ENCODE measurements at regions not wholly inside any gene's neighbourhood (a gene's known extent, or its start where the extent isn't known, plus 50 kb on each side); places are given as distances from the start of the nearest gene placed in this dataset.

GRCh38 chr4:3849140-3849539, 83.0 kb downstream of the ADRA2C start:
- intact Hi-C loops (cut with DNase I) = no loop called here
- DNase-seq = no peak

DNA sequence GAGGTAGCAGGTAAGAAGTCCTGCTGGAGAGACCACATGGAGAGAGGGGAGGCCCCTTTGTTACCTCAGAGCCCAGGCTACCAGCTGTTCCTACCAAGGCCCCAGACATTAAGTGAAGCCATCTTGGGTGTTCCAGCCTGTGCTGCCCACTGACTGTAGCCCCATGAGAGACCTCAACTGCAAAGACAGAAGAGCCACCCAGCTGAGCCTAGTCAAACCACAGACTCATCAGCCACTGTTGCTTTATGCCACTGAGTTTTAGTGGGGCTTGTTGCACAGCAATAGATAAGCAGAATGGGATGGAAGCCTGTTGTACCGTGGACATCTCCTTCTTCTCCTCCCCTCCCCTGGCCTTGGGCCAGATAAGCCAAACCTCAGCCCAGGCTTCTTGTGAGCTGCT, 83.9 kb downstream of the ADRA2C start:
- TF ChIP-seq POLR2A (IDR thresholded peaks at IDR 0.05) = no peak
- TF ChIP-seq, protein P1, sequence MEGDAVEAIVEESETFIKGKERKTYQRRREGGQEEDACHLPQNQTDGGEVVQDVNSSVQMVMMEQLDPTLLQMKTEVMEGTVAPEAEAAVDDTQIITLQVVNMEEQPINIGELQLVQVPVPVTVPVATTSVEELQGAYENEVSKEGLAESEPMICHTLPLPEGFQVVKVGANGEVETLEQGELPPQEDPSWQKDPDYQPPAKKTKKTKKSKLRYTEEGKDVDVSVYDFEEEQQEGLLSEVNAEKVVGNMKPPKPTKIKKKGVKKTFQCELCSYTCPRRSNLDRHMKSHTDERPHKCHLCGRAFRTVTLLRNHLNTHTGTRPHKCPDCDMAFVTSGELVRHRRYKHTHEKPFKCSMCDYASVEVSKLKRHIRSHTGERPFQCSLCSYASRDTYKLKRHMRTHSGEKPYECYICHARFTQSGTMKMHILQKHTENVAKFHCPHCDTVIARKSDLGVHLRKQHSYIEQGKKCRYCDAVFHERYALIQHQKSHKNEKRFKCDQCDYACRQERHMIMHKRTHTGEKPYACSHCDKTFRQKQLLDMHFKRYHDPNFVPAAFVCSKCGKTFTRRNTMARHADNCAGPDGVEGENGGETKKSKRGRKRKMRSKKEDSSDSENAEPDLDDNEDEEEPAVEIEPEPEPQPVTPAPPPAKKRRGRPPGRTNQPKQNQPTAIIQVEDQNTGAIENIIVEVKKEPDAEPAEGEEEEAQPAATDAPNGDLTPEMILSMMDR (IDR thresholded peaks at IDR 0.05) = no peak
- TF ChIP-seq POLR2AphosphoS5 (IDR thresholded peaks at IDR 0.05) = no peak
- TF ChIP-seq EP300 (IDR thresholded peaks at IDR 0.05) = no peak
- Histone ChIP-seq H3K36me3 (no peaks in the 10 kb centered on the region), H3K4me1 (no peaks in the 10 kb centered on the region), H3K9me3 (peaks cover 0 to 8% (median 6%) of the 10 kb centered on the region in 4 donors), H3K27me3 (peaks cover 0 to 13% (median 0%) of the 10 kb centered on the region in 3 donors), H3K27ac (no peak overlapping the region), H3K4me3 (no peak overlapping the region)
- intact Hi-C loops (cut with DNase I) = no loop called here
- WGBS, 2 donors = 86 to 89% methylated on average over 1 of the region's 1 CpG
- no peak for DNase-seq

More at GRCh38 chr4:3849140-3849539, 83.0 kb downstream of the ADRA2C start:
- Histone ChIP-seq H3K9me3 (peaks cover 0 to 8% (median 6%) of the 10 kb centered on the region in 4 donors), H3K4me3 (no peak overlapping the region), H3K27me3 (peaks cover 0 to 8% (median 0%) of the 10 kb centered on the region in 3 donors), H3K36me3 (no peaks in the 10 kb centered on the region), H3K27ac (no peak overlapping the region), H3K4me1 (no peaks in the 10 kb centered on the region)
- no peak for TF ChIP-seq POLR2AphosphoS5 (IDR thresholded peaks at IDR 0.05)
- TF ChIP-seq, protein P1 (IDR thresholded peaks at IDR 0.05) = no peak
- no peak for TF ChIP-seq POLR2A (IDR thresholded peaks at IDR 0.05)
- no peak for TF ChIP-seq EP300 (IDR thresholded peaks at IDR 0.05)

DNA sequence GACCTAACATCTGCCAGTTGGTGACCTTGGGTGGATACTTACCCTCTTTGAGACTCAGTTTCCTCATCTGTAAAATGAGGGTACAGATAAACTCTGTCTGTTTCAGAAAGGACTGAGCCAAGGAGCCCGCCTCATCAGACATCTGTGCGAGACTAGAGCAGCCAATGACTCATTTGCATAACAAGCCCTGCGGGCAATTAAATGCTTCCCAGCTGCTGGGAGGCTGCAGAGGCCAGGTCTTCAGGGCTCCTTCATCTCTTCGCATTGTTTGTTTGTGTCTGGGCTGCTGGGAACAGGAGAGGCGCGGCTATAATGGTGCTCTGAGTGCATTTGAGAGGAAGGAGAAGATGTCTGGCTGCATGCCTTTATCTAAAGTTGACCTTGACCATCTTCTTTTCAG, 85.0 kb downstream of the ADRA2C start:
- intact Hi-C loops (cut with DNase I) = no loop called here
- WGBS, 2 donors = 48 to 51% methylated on average over 6 of the region's 6 CpGs
- H3K4me3 ChIP-seq = no peak overlapping the region

GRCh38 chr4:3851881-3852280, 85.7 kb downstream of the ADRA2C start:
- no peak for DNase-seq
- intact Hi-C loops (cut with DNase I) = no loop called here
- TF ChIP-seq POLR2A (IDR thresholded peaks at IDR 0.05) (no peak), POLR2AphosphoS5 (IDR thresholded peaks at IDR 0.05) (no peak), EP300 (IDR thresholded peaks at IDR 0.05) (no peak)
- TF ChIP-seq, protein P1 (IDR thresholded peaks at IDR 0.05) = no peak
- H3K9me3 ChIP-seq = peaks cover 0 to 8% (median 6%) of the 10 kb centered on the region in 4 donors
- H3K4me1 ChIP-seq = no peaks in the 10 kb centered on the region
- no peaks in the 10 kb centered on the region for H3K36me3 ChIP-seq
- no peak overlapping the region for H3K4me3 ChIP-seq
- peaks cover 0 to 18% (median 0%) of the 10 kb centered on the region in 3 donors for H3K27me3 ChIP-seq
- WGBS, 2 donors = 41 to 68% methylated on average over 10 of the region's 10 CpGs
- no peak overlapping the region for H3K27ac ChIP-seq

More for the DNA sequence above, 85.0 kb downstream of the ADRA2C start:
- TF ChIP-seq POLR2AphosphoS5 (IDR thresholded peaks at IDR 0.05) (no peak), EP300 (IDR thresholded peaks at IDR 0.05) (no peak)
- Histone ChIP-seq H3K27ac (no peak overlapping the region), H3K9me3 (peaks cover 0 to 8% (median 6%) of the 10 kb centered on the region in 4 donors), H3K36me3 (no peaks in the 10 kb centered on the region), H3K27me3 (peaks cover 0 to 18% (median 0%) of the 10 kb centered on the region in 3 donors), H3K4me1 (no peaks in the 10 kb centered on the region)
- no peak for DNase-seq

DNA sequence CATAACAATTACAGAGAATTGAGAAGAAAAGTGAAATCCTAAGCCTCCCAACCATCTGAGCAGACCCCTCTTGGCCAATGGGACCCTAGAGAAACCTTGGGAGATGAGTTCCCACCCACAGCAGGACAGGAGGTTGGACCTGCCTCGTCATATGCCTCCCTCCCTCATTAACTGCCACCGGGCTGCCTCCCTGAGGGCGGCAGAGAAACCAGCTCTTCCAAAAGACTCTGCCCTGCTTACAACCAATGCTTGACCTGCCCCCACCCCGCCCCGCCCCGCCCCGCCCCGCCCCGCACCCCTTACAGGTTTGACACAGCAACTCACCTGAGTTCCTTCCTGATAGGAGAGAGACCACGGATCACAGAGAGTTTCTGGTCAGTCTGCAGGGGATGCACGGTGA, 86.1 kb downstream of the ADRA2C start:
- TF ChIP-seq POLR2A (IDR thresholded peaks at IDR 0.05) (no peak), EP300 (IDR thresholded peaks at IDR 0.05) (no peak), POLR2AphosphoS5 (IDR thresholded peaks at IDR 0.05) (no peak)
- TF ChIP-seq, protein P1 (IDR thresholded peaks at IDR 0.05) = no peak
- Histone ChIP-seq H3K4me1 (no peaks in the 10 kb centered on the region), H3K4me3 (no peak overlapping the region), H3K36me3 (no peaks in the 10 kb centered on the region), H3K9me3 (peaks cover 0 to 8% (median 6%) of the 10 kb centered on the region in 4 donors), H3K27me3 (peaks cover 0 to 18% (median 0%) of the 10 kb centered on the region in 3 donors), H3K27ac (no peak overlapping the region)
- intact Hi-C loops (cut with DNase I) = no loop called here
- DNase-seq = no peak
- 21 to 66% methylated on average over 11 of the region's 11 CpGs for WGBS, 2 donors
